DND-41 (cell line): ENCODE measurements at regions not wholly inside any gene's neighbourhood (a gene's known extent, or its start where the extent isn't known, plus 50 kb on each side); places are given as distances from the start of the nearest gene placed in this dataset.

Experiments
- CTCF ChIP-seq: IDR thresholded peaks from 2 replicates; pipeline ENCODE4 v1.5.1; 2012; ENCODE audit warnings: borderline replicate concordance, low read length, moderate library complexity, mild to moderate bottlenecking; ENCODE audit not compliant: poor library complexity, severe bottlenecking; ENCODE audit errors: extremely low read depth
- EZH2 ChIP-seq: IDR thresholded peaks from 3 replicates; pipeline ENCODE4 v1.6.1; 2012; ENCODE audit warnings: borderline replicate concordance, low read depth, mild to moderate bottlenecking, moderate library complexity, low read length, inconsistent platforms; ENCODE audit not compliant: severe bottlenecking

- TF ChIP-seq CTCF (no peak), EZH2 (no peak)
Observed at GRCh38 chr13:30561511-30561910, 56.2 kb upstream of the USPL1 start.
